ENCODE measurements at regions not wholly inside any gene's neighbourhood (a gene's known extent, or its start where the extent isn't known, plus 50 kb on each side); places are given as distances from the start of the nearest gene placed in this dataset.

- H3K9me3 Mint-ChIP-seq: peaks cover 3 to 32% (median 10%) of the 10 kb centered on the region in 6 donors
- H3K4me1 Mint-ChIP-seq: no peaks in the 10 kb centered on the region
- H3K27me3 Mint-ChIP-seq (ENCODE audit: low read depth in 3 of 3): peaks cover 0 to 6% (median 2%) of the 10 kb centered on the region in 3 donors
- no peaks in the 10 kb centered on the region for H3K36me3 Mint-ChIP-seq
- DNase-seq: no peak
- no peak overlapping the region for H3K4me3 Mint-ChIP-seq
- H3K27ac Mint-ChIP-seq: no peak overlapping the region
Measured at GRCh38 chr4:129905256-129905655, 809.3 kb downstream of the C4orf33 start.

DNA sequence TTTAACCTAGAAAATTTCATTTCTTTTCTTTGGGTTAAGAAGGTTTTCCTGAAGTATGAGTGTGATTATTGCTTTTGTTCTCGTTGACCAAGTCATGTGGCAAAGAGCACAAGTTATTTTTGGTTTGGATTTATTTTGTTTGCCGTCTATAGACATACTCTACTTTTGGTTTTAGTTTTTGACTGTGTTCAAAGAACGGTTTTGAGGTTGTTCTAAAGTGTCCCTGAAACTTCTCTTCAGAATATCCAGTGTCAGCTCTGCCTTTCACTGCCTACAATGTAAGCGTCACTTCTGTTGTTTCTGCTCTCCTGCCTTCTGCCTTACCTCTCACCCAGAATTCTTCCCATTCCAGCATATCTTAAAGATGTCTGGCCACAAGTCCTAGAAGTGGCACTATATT, 812.2 kb downstream of the C4orf33 start:
- Mint-ChIP-seq H3K27me3 (ENCODE audit: low read depth in 3 of 3) (peaks cover 0 to 1% (median 1%) of the 10 kb centered on the region in 3 donors), H3K9me3 (peaks cover 3 to 24% (median 10%) of the 10 kb centered on the region in 6 donors), H3K4me3 (no peak overlapping the region), H3K4me1 (no peaks in the 10 kb centered on the region), H3K27ac (no peak overlapping the region), H3K36me3 (no peaks in the 10 kb centered on the region)
- DNase-seq: no peak

- Mint-ChIP-seq H3K27me3 (ENCODE audit: low read depth in 3 of 3) (no peaks in the 10 kb centered on the region), H3K4me1 (no peaks in the 10 kb centered on the region), H3K9me3 (peaks cover 2 to 25% (median 6%) of the 10 kb centered on the region in 6 donors), H3K4me3 (no peak overlapping the region), H3K27ac (no peak overlapping the region), H3K36me3 (no peaks in the 10 kb centered on the region)
- DNase-seq: no peak
Measured at GRCh38 chr4:129916991-129917390, 821.0 kb downstream of the C4orf33 start.

DNA sequence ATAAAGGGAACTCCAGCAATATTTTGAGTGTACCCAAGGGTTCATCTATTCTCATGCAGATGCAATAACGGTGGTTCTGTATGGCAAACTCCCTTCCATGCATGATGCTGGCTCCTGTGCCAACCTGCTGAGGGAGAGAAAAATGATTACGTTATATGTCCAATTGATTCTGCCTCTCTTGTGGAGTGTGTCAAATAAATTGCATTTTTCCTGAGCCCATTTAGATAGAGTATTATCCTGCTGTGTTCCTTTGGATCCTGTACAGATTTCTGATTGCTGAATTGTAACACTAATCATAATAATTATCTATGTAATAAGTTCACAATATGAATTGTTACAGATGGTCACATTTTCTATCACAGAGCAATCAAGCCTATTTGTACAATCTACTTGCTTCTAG, 821.7 kb downstream of the C4orf33 start:
- Mint-ChIP-seq H3K9me3 (peaks cover 2 to 25% (median 6%) of the 10 kb centered on the region in 6 donors), H3K4me3 (no peak overlapping the region), H3K27me3 (ENCODE audit: low read depth in 3 of 3) (no peaks in the 10 kb centered on the region), H3K4me1 (no peaks in the 10 kb centered on the region), H3K27ac (no peak overlapping the region), H3K36me3 (no peaks in the 10 kb centered on the region)
- DNase-seq: no peak

DNA sequence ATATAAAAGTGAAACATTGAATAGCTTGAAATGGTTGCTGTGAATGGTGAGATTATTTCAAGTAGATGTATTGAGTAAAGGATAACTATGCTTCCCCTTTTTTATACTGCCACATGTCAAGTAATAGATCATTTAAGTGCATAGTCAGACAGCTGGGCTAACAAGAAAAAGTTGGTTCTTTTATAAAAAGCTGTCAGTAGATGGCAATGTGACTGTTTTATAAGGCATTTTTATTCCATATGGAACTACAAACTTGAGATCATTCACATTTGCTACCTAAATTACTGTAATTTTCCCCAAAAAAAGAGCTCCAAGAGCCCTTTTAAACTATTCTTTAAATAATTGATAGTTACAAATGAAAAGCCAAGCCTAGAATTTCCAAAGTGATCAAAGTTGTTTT, 831.0 kb downstream of the C4orf33 start:
- DNase-seq: no peak
- Mint-ChIP-seq H3K4me1 (no peaks in the 10 kb centered on the region), H3K27me3 (ENCODE audit: low read depth in 3 of 3) (no peaks in the 10 kb centered on the region), H3K9me3 (peaks cover 0 to 12% (median 4%) of the 10 kb centered on the region in 6 donors), H3K36me3 (no peaks in the 10 kb centered on the region), H3K4me3 (no peak overlapping the region), H3K27ac (no peak overlapping the region)

DNA sequence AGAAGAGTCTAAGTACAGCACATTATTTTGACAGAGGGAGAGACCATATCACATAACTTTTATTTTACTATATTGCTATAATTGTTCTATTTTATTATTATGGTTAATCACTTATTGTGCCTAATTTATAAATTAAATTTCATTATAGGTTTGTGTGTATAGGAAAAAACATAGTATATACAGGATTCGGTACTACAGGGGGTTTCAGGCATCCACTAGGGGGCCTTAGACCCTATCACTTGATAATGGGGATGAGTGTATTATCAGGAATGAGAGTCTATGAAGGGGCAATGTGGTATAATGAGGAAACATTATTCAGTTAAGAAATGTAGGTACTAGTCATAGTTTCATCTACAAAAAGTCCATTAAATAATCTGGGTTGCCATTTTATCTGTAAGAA, 833.1 kb downstream of the C4orf33 start:
- Mint-ChIP-seq H3K36me3 (no peaks in the 10 kb centered on the region), H3K4me1 (no peaks in the 10 kb centered on the region), H3K9me3 (peaks cover 0 to 9% (median 4%) of the 10 kb centered on the region in 6 donors)

GRCh38 chr4:129929984-129930383, 834.0 kb downstream of the C4orf33 start:
- H3K27me3 Mint-ChIP-seq (ENCODE audit: low read depth in 3 of 3): no peaks in the 10 kb centered on the region
- H3K36me3 Mint-ChIP-seq: no peaks in the 10 kb centered on the region
- DNase-seq: no peak
- no peaks in the 10 kb centered on the region for H3K4me1 Mint-ChIP-seq
- H3K27ac Mint-ChIP-seq: no peak overlapping the region
- no peak overlapping the region for H3K4me3 Mint-ChIP-seq
- peaks cover 0 to 6% (median 4%) of the 10 kb centered on the region in 6 donors for H3K9me3 Mint-ChIP-seq

More for the DNA sequence above, 833.1 kb downstream of the C4orf33 start:
- no peak for DNase-seq
- Mint-ChIP-seq H3K27me3 (ENCODE audit: low read depth in 3 of 3) (no peaks in the 10 kb centered on the region), H3K4me3 (no peak overlapping the region), H3K27ac (no peak overlapping the region)

DNA sequence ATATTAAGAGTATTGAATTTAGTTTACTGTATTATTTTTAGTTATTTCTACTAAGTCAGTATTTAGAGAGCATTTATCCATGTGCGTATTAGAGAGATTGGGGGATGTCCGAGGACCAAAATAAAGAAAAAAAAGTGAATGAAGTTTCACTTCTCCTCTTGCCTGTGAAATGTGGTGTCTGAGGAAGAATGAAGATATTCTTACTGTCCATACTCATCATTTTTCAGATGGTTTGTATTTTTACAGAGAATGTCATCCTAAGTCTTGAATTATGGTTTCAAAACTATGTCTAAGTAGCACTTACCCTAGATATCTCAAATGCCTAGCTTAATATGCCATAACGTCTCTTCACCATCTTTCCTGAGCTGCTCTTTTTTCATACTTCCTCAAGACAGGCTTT, 854.3 kb downstream of the C4orf33 start:
- H3K36me3 Mint-ChIP-seq: no peaks in the 10 kb centered on the region
- peaks cover 3 to 24% (median 11%) of the 10 kb centered on the region in 6 donors for H3K9me3 Mint-ChIP-seq
- no peak overlapping the region for H3K27ac Mint-ChIP-seq
- peaks cover 0 to 2% (median 0%) of the 10 kb centered on the region in 3 donors for H3K27me3 Mint-ChIP-seq (ENCODE audit: low read depth in 3 of 3)
- H3K4me1 Mint-ChIP-seq: no peaks in the 10 kb centered on the region
- DNase-seq: no peak
- H3K4me3 Mint-ChIP-seq: no peak overlapping the region

DNA sequence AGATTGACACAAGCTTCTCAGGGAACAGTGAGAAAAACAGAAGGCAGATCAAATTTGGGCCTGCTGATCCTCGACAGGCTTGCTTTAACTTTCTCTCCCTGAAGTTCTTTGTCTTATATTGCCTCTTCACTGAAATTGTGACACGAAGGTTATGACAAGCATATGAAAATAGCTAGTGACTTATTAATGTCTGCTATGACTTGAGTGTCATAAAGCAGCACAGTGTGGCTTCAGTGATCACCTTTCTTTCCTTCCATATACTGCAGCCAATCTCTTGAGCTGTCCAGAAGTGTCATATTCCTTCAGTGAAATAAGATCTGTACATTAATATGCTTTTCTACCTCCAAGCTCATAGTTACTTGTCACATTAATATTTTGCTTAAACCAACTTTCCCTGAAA, 870.2 kb downstream of the C4orf33 start:
- no peaks in the 10 kb centered on the region for H3K27me3 Mint-ChIP-seq (ENCODE audit: low read depth in 3 of 3)
- DNase-seq: no peak
- H3K9me3 Mint-ChIP-seq: peaks cover 0 to 22% (median 6%) of the 10 kb centered on the region in 6 donors
- H3K4me1 Mint-ChIP-seq: no peaks in the 10 kb centered on the region
- no peak overlapping the region for H3K4me3 Mint-ChIP-seq
- H3K36me3 Mint-ChIP-seq: no peaks in the 10 kb centered on the region
- H3K27ac Mint-ChIP-seq: no peak overlapping the region

- Mint-ChIP-seq H3K27ac (no peak overlapping the region), H3K4me3 (no peak overlapping the region), H3K9me3 (peaks cover 0 to 22% (median 6%) of the 10 kb centered on the region in 6 donors), H3K27me3 (ENCODE audit: low read depth in 3 of 3) (no peaks in the 10 kb centered on the region), H3K36me3 (no peaks in the 10 kb centered on the region), H3K4me1 (no peaks in the 10 kb centered on the region)
- DNase-seq: no peak
Measured at GRCh38 chr4:129968366-129968765, 872.4 kb downstream of the C4orf33 start.

DNA sequence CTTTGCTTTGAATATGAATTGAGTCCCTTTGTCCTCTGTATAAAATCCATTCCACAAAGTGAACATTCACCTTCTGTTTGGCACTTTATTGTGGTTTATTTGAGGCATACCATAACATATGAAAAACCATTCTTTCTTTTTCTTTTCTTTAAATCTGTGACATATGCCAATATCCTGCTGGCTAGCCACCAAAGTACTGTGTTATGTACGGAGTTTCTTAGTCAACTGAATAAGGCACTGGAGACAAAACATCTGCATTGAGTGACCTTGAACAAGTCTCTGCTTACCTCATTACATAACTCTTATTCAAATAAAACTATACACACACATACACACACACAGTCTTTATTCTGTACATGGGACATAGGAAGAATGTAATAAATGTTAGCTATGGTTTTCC, 872.8 kb downstream of the C4orf33 start:
- peaks cover 0 to 22% (median 6%) of the 10 kb centered on the region in 6 donors for H3K9me3 Mint-ChIP-seq
- H3K36me3 Mint-ChIP-seq: no peaks in the 10 kb centered on the region
- H3K4me3 Mint-ChIP-seq: no peak overlapping the region
- H3K27ac Mint-ChIP-seq: no peak overlapping the region
- no peak for DNase-seq
- H3K27me3 Mint-ChIP-seq (ENCODE audit: low read depth in 3 of 3): no peaks in the 10 kb centered on the region
- no peaks in the 10 kb centered on the region for H3K4me1 Mint-ChIP-seq

DNA sequence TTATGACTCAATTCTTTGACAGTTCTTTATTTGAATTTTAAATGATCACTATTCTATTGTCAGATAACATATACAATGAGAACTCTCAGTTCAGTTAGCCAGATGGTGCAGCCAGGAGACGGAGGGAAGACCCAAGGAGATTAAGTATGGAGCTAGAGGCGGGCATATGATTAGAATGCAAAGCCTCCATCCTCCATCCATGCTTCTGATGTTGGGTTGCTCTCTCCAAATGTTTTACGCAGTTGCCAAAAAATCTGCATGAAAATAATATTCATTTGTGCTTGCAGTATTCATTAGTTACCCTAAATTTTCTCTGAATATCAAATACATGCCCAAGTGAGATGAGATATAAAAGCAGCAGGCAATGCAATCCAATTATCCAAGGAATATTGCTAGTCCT, 874.8 kb downstream of the C4orf33 start:
- no peaks in the 10 kb centered on the region for H3K4me1 Mint-ChIP-seq
- H3K36me3 Mint-ChIP-seq: no peaks in the 10 kb centered on the region
- H3K27me3 Mint-ChIP-seq (ENCODE audit: low read depth in 3 of 3): no peaks in the 10 kb centered on the region
- peaks cover 2 to 21% (median 9%) of the 10 kb centered on the region in 6 donors for H3K9me3 Mint-ChIP-seq
- no peak overlapping the region for H3K27ac Mint-ChIP-seq
- H3K4me3 Mint-ChIP-seq: no peak overlapping the region
- DNase-seq: no peak

DNA sequence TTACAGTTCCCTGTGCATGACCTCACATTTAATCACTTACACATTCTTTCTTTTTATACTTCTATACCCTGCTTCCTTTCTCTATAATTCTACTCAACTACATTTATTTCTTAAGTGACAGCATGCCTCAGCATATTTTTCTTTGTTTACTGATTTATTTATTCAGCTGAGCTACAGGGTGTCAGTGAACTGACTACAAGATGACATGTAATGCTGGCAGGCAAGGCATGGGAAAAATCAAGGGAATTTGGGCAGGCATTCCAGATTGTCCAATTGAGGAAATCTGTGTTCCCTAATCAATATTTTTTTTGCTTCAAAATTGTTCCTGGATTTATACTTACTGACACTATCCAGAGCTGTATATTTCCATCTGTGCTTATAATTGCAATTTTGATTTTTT, 875.5 kb downstream of the C4orf33 start:
- Mint-ChIP-seq H3K27ac (no peak overlapping the region), H3K4me1 (no peaks in the 10 kb centered on the region), H3K27me3 (ENCODE audit: low read depth in 3 of 3) (no peaks in the 10 kb centered on the region), H3K4me3 (no peak overlapping the region), H3K9me3 (peaks cover 2 to 16% (median 10%) of the 10 kb centered on the region in 6 donors), H3K36me3 (no peaks in the 10 kb centered on the region)
- no peak for DNase-seq

- H3K27me3 Mint-ChIP-seq (ENCODE audit: low read depth in 3 of 3): no peaks in the 10 kb centered on the region
- DNase-seq: no peak
- no peaks in the 10 kb centered on the region for H3K36me3 Mint-ChIP-seq
- no peaks in the 10 kb centered on the region for H3K4me1 Mint-ChIP-seq
- no peak overlapping the region for H3K4me3 Mint-ChIP-seq
- H3K27ac Mint-ChIP-seq: no peak overlapping the region
- peaks cover 2 to 9% (median 7%) of the 10 kb centered on the region in 6 donors for H3K9me3 Mint-ChIP-seq
Measured at GRCh38 chr4:129972257-129972656, 876.3 kb downstream of the C4orf33 start.

DNA sequence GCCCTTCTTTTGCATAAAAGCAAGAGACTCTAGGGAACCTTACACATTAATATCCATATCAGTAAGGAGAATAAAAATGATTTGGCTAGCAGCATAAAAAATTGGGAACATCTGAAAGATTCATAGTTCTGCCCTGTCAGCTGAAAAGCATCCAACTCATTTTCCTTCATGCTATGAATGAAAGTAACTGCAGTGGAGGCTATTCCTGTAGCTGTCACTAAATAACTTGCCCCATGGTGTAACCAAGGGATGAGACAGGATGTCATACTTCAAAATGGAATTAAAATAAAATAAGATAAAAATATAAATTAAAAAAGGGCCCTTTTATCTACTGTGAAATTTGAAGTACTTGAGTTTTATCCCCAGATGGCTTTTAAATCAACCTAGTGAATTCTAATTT, 878.8 kb downstream of the C4orf33 start:
- no peaks in the 10 kb centered on the region for H3K36me3 Mint-ChIP-seq
- DNase-seq: no peak
- H3K27ac Mint-ChIP-seq: no peak overlapping the region
- H3K9me3 Mint-ChIP-seq: peaks cover 2 to 15% (median 7%) of the 10 kb centered on the region in 6 donors
- no peaks in the 10 kb centered on the region for H3K4me1 Mint-ChIP-seq
- no peak overlapping the region for H3K4me3 Mint-ChIP-seq
- no peaks in the 10 kb centered on the region for H3K27me3 Mint-ChIP-seq (ENCODE audit: low read depth in 3 of 3)
